ENCODE measurements at regions not wholly inside any gene's neighbourhood (a gene's known extent, or its start where the extent isn't known, plus 50 kb on each side); places are given as distances from the start of the nearest gene placed in this dataset.

GRCh38 chr13:79716191-79716590 lies 235.2 kb downstream of the NDFIP2 start:
- no peak for TF ChIP-seq CTCF (conservative IDR thresholded peaks at IDR 0.05)

GRCh38 chr13:79711631-79712030 lies 230.7 kb downstream of the NDFIP2 start:
- no peak overlapping the region for H3K27ac ChIP-seq
- no peak for TF ChIP-seq CTCF (conservative IDR thresholded peaks at IDR 0.05)

More at GRCh38 chr13:79716191-79716590, 235.2 kb downstream of the NDFIP2 start:
- H3K27ac ChIP-seq: no peak overlapping the region

- no peak overlapping the region for H3K27ac ChIP-seq
- TF ChIP-seq CTCF (conservative IDR thresholded peaks at IDR 0.05): no peak
Observed at GRCh38 chr13:79710376-79710775, 229.4 kb downstream of the NDFIP2 start.

GRCh38 chr13:79709471-79709870 lies 228.5 kb downstream of the NDFIP2 start:
- TF ChIP-seq CTCF (conservative IDR thresholded peaks at IDR 0.05): no peak
- no peak overlapping the region for H3K27ac ChIP-seq

- TF ChIP-seq CTCF (conservative IDR thresholded peaks at IDR 0.05): no peak
- no peak overlapping the region for H3K27ac ChIP-seq
Observed at GRCh38 chr13:79703772-79704171, 222.8 kb downstream of the NDFIP2 start.

- H3K27ac ChIP-seq: no peak overlapping the region
- TF ChIP-seq CTCF (conservative IDR thresholded peaks at IDR 0.05): no peak
Observed at GRCh38 chr13:79695754-79696153, 214.8 kb downstream of the NDFIP2 start.

- TF ChIP-seq CTCF (conservative IDR thresholded peaks at IDR 0.05): no peak
Observed at GRCh38 chr13:79692846-79693245, 211.9 kb downstream of the NDFIP2 start.

GRCh38 chr13:79691826-79692225 lies 210.9 kb downstream of the NDFIP2 start:
- TF ChIP-seq CTCF (conservative IDR thresholded peaks at IDR 0.05): no peak
- no peak overlapping the region for H3K27ac ChIP-seq

More at GRCh38 chr13:79692846-79693245, 211.9 kb downstream of the NDFIP2 start:
- H3K27ac ChIP-seq: no peak overlapping the region
